Esophagus muscularis mucosa (tissue), 4 donors: ENCODE measurements at regions not wholly inside any gene's neighbourhood (a gene's known extent, or its start where the extent isn't known, plus 50 kb on each side); places are given as distances from the start of the nearest gene placed in this dataset.

ENCODE experiments used
- DNase-seq: peaks from one replicate; pipeline ENCODE4 v3.0.0-alpha.2; 2017; ENCODE audit errors: extremely low spot score
- H3K27ac ChIP-seq, 4 donors: fragments of 200-600 bp; sonication (generic); replicated peaks in 1 of 4; 1 replicate in 3 of 4; 2 replicates in 1 of 4; pipeline ENCODE4 v1.5.1; 2016 to 2019; ENCODE audit warnings: mild to moderate bottlenecking in 1 of 4
- H3K27me3 ChIP-seq, 4 donors: fragments of 200-600 bp; sonication (generic); one replicate each; pipeline versions ENCODE4 v1.5.1 to v1.6.0; 2016 to 2019
- H3K36me3 ChIP-seq, 4 donors: fragments of 200-600 bp; sonication (generic); one replicate each; pipeline ENCODE4 v1.5.1; 2016 to 2019
- H3K4me1 ChIP-seq, 4 donors: fragments of 200-600 bp; sonication (generic); one replicate each; pipeline ENCODE4 v1.5.1; 2016 to 2019
- H3K4me3 ChIP-seq, 4 donors: fragments of 200-600 bp; sonication (generic); 1 replicate in 2 of 4; 2 replicates in 2 of 4; pipeline ENCODE4 v1.5.1; 2016 to 2019; ENCODE audit warnings: mild to moderate bottlenecking in 4 of 4, moderate library complexity in 1 of 4
- H3K9me3 ChIP-seq, 4 donors: fragments of 200-600 bp; sonication (generic); 1 replicate in 3 of 4; 2 replicates in 1 of 4; pipeline ENCODE4 v1.5.1; 2016 to 2019
- EP300 ChIP-seq: sonication (generic); formaldehyde crosslinking; IDR thresholded peaks from one replicate; pipeline ENCODE4 v1.6.1; 2017; ENCODE audit warnings: antibody characterized with exemption
- POLR2A ChIP-seq: fragments of 450-650 bp; IDR thresholded peaks from one replicate; pipeline ENCODE4 v1.6.1; 2017; ENCODE audit warnings: antibody characterized with exemption, moderate library complexity, mild to moderate bottlenecking, low read depth
- POLR2AphosphoS5 ChIP-seq, 2 donors: sonication (generic); formaldehyde crosslinking; IDR thresholded peaks; one replicate each; pipeline ENCODE4 v1.6.1; 2017; ENCODE audit warnings: antibody characterized with exemption in 2 of 2
- WGBS: methylation state at CpG from one replicate; pipeline ENCODE4 v1.1.5; 2018; 5-methylcytosine and 5-hydroxymethylcytosine counted together
- intact Hi-C: fragments of 100-400 bp; cut with DNase I; formaldehyde crosslinking; loops from one replicate; pipeline ENCODE4 v1.15.1; 2023
- TF ChIP-seq, protein P1 (sequence below), 3 experiments: fragments of 200-600 bp in 2 of 3; fragments of 450-650 bp in 1 of 3; sonication (generic) in 2 of 3; IDR thresholded peaks; one replicate each; pipeline ENCODE4 v1.5.1; 2017 to 2019; ENCODE audit warnings: antibody characterized with exemption in 3 of 3, mild to moderate bottlenecking in 2 of 3, moderate library complexity in 1 of 3

- Histone ChIP-seq H3K4me3 (no peak overlapping the region), H3K4me1 (no peaks in the 10 kb centered on the region), H3K36me3 (no peaks in the 10 kb centered on the region), H3K27ac (no peak overlapping the region), H3K27me3 (no peaks in the 10 kb centered on the region), H3K9me3 (no peaks in the 10 kb centered on the region)
- DNase-seq, result no peak
- WGBS, result 93% methylated on average over 12 of the region's 16 CpGs
- intact Hi-C loops, result no loop called here
- TF ChIP-seq, protein P1, sequence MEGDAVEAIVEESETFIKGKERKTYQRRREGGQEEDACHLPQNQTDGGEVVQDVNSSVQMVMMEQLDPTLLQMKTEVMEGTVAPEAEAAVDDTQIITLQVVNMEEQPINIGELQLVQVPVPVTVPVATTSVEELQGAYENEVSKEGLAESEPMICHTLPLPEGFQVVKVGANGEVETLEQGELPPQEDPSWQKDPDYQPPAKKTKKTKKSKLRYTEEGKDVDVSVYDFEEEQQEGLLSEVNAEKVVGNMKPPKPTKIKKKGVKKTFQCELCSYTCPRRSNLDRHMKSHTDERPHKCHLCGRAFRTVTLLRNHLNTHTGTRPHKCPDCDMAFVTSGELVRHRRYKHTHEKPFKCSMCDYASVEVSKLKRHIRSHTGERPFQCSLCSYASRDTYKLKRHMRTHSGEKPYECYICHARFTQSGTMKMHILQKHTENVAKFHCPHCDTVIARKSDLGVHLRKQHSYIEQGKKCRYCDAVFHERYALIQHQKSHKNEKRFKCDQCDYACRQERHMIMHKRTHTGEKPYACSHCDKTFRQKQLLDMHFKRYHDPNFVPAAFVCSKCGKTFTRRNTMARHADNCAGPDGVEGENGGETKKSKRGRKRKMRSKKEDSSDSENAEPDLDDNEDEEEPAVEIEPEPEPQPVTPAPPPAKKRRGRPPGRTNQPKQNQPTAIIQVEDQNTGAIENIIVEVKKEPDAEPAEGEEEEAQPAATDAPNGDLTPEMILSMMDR (IDR thresholded peaks at IDR 0.05), result no peak
- TF ChIP-seq POLR2A (no peak), EP300 (no peak), POLR2AphosphoS5 (IDR thresholded peaks at IDR 0.05) (no peak)
Measured at GRCh38 chr13:83613524-83613923, 268.8 kb downstream of the SLITRK1 start.

- H3K27ac ChIP-seq, result no peak overlapping the region
- DNase-seq, result no peak
- WGBS, result 64% methylated on average over 1 of the region's 1 CpG
- H3K27me3 ChIP-seq, result no peaks in the 10 kb centered on the region
- no peaks in the 10 kb centered on the region for H3K36me3 ChIP-seq
- TF ChIP-seq POLR2AphosphoS5 (IDR thresholded peaks at IDR 0.05), result no peak
- no peak for TF ChIP-seq POLR2A
- no peak for TF ChIP-seq EP300
- intact Hi-C loops, result no loop called here
- H3K9me3 ChIP-seq, result no peaks in the 10 kb centered on the region
- H3K4me3 ChIP-seq, result no peak overlapping the region
- no peaks in the 10 kb centered on the region for H3K4me1 ChIP-seq
Measured at GRCh38 chr13:83601539-83601938, 280.7 kb downstream of the SLITRK1 start.

DNA sequence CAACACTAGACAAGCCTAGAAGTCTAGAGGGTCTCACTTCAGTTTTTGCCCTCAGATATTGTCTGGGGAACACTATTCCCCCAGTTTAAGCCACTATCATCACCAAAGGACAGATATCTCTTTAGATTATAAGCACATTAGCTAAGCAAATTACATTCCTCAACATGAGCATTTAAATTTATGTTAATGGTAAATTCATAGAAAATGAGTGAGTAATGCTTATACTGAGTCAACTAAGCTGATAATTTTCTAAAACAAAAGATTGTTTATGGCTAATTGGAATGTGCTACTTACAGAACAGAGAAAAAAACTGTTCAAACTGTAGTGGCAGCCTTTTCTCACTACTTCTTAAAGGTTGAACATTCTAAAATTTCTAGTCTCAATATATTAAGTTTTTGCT lies 290.2 kb downstream of the SLITRK1 start:
- no peaks in the 10 kb centered on the region for H3K36me3 ChIP-seq
- intact Hi-C loops, result no loop called here
- TF ChIP-seq POLR2A (no peak), EP300 (no peak), POLR2AphosphoS5 (IDR thresholded peaks at IDR 0.05) (no peak)
- TF ChIP-seq, protein P1 (IDR thresholded peaks at IDR 0.05), result no peak
- no peaks in the 10 kb centered on the region for H3K27me3 ChIP-seq
- no peaks in the 10 kb centered on the region for H3K9me3 ChIP-seq
- H3K4me3 ChIP-seq, result no peak overlapping the region
- H3K4me1 ChIP-seq, result no peaks in the 10 kb centered on the region
- H3K27ac ChIP-seq, result no peak overlapping the region
- no peak for DNase-seq

DNA sequence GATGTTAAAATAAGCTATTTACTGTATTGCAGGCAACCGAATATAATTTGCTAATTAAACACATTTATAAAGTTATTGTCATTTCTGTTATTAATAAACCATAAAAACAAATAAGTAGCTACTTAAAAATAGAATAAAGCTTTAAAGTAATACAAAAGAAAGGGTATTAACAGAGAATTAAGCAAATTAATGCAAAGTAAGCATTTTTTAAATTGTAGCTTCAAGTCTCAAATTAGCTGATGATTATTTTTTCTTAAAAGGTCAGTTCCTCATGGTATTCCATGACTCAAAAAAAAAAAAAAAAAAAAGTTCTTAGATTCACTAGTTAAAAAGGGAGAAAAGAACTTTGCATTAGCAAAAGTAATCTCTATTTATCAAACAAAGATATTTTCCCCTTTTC lies 292.5 kb downstream of the SLITRK1 start:
- H3K27me3 ChIP-seq, result no peaks in the 10 kb centered on the region
- H3K36me3 ChIP-seq, result no peaks in the 10 kb centered on the region
- no peak overlapping the region for H3K4me3 ChIP-seq
- TF ChIP-seq, protein P1 (IDR thresholded peaks at IDR 0.05), result no peak
- TF ChIP-seq EP300, result no peak
- no peaks in the 10 kb centered on the region for H3K4me1 ChIP-seq
- DNase-seq, result no peak
- intact Hi-C loops, result no loop called here
- no peak overlapping the region for H3K27ac ChIP-seq
- H3K9me3 ChIP-seq, result no peaks in the 10 kb centered on the region
- WGBS, result 80% methylated on average over 1 of the region's 1 CpG

- H3K36me3 ChIP-seq, result no peaks in the 10 kb centered on the region
- no peak for DNase-seq
- no peaks in the 10 kb centered on the region for H3K27me3 ChIP-seq
- 86% methylated on average over 2 of the region's 2 CpGs for WGBS
- no peaks in the 10 kb centered on the region for H3K9me3 ChIP-seq
- TF ChIP-seq POLR2AphosphoS5 (IDR thresholded peaks at IDR 0.05) (no peak), POLR2A (no peak), EP300 (no peak)
- TF ChIP-seq, protein P1 (IDR thresholded peaks at IDR 0.05), result no peak
- no peaks in the 10 kb centered on the region for H3K4me1 ChIP-seq
- no peak overlapping the region for H3K4me3 ChIP-seq
- intact Hi-C loops, result no loop called here
- no peak overlapping the region for H3K27ac ChIP-seq
Measured at GRCh38 chr13:83577183-83577582, 305.1 kb downstream of the SLITRK1 start.
